ENCODE measurements at regions not wholly inside any gene's neighbourhood (a gene's known extent, or its start where the extent isn't known, plus 50 kb on each side); places are given as distances from the start of the nearest gene placed in this dataset.
"Not testable (repeated sequence)": the region's sequence is repeated elsewhere in the genome, so short reads cannot be mapped to it uniquely, and the experiment has no call there.

DNA sequence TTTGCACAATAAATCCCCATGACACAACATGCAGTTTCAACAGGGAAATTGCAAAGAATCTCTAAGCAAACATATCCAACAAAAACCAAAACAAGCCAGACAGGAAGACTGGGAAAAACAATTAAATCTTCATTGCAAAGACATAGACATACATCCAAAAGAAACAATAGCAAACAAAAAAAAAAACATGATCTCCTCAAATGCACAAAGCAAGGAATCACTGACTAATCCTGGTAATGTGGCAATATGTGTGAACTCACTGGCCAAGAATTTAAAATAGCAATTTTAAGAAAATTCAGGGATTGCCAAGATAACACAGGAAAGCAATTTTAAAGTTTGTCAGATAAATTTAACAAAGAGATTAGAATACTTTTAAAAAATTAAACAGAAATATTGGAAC is 520.1 kb upstream of the SMC2 start:
- DNase-seq (ENCODE audit: low read depth) (peak; percentile 76), FAIRE-seq (no peak)
- H3K27me3 ChIP-seq (ENCODE audit: control insufficient read depth, insufficient read depth, low read length), result no peaks in the 10 kb centered on the region
- H3K4me3 ChIP-seq (ENCODE audit: low read depth, low read length), result no peak overlapping the region
- no peaks in the 10 kb centered on the region for H3K36me3 ChIP-seq (ENCODE audit: control insufficient read depth, insufficient read depth, low read length)
- TF ChIP-seq, protein P1, sequence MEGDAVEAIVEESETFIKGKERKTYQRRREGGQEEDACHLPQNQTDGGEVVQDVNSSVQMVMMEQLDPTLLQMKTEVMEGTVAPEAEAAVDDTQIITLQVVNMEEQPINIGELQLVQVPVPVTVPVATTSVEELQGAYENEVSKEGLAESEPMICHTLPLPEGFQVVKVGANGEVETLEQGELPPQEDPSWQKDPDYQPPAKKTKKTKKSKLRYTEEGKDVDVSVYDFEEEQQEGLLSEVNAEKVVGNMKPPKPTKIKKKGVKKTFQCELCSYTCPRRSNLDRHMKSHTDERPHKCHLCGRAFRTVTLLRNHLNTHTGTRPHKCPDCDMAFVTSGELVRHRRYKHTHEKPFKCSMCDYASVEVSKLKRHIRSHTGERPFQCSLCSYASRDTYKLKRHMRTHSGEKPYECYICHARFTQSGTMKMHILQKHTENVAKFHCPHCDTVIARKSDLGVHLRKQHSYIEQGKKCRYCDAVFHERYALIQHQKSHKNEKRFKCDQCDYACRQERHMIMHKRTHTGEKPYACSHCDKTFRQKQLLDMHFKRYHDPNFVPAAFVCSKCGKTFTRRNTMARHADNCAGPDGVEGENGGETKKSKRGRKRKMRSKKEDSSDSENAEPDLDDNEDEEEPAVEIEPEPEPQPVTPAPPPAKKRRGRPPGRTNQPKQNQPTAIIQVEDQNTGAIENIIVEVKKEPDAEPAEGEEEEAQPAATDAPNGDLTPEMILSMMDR (IDR thresholded peaks at IDR 0.05; ENCODE audit: insufficient read depth, low read length, severe bottlenecking), result no peak

DNA sequence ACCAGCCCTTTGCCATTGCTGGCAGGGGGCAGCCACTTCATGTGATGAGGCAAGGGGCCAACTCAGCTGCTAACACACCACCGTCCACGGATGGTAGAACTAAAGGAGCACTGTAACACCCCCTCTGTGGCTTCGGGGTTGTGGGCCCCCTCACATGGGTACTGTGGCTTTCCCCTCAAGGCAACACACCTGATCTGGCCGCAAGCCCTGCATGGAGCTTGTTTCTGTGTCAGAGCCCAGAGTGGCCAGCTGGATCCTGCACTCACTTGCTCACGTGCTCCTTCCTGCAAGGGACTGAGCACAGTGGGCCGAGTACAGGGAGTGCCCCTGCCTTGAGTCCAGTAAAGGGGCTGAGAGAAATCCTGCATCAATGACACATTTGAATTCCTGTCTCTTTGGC is 507.4 kb upstream of the SMC2 start:
- H3K4me3 ChIP-seq (ENCODE audit: low read depth, low read length), result no peak overlapping the region
- no peaks in the 10 kb centered on the region for H3K36me3 ChIP-seq (ENCODE audit: control insufficient read depth, insufficient read depth, low read length)
- TF ChIP-seq, protein P1 (IDR thresholded peaks at IDR 0.05; ENCODE audit: insufficient read depth, low read length, severe bottlenecking), result no peak
- DNase-seq (ENCODE audit: low read depth) (no peak), FAIRE-seq (no peak)
- no peaks in the 10 kb centered on the region for H3K27me3 ChIP-seq (ENCODE audit: control insufficient read depth, insufficient read depth, low read length)

DNA sequence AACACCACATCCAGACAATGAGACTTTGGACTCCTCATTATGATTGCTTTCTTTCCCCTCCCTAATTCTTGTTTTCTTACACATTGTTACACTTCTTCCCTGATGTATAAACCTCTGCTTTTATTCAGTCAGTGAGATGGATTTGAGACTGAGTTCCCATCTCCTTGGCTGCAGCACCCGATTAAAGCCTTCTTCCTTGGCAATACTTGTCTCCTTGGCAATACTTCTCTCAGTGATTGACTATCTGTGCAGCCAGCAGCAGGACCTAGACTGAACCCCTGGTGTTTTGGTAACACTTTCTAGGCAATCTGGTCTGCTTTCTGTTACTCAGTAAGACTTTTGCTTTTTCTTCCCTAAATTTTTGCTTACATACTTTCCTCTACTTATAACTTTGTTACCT is 492.8 kb upstream of the SMC2 start:
- H3K36me3 ChIP-seq (ENCODE audit: control insufficient read depth, insufficient read depth, low read length), result no peaks in the 10 kb centered on the region
- FAIRE-seq, result no peak
- H3K27me3 ChIP-seq (ENCODE audit: control insufficient read depth, insufficient read depth, low read length), result no peaks in the 10 kb centered on the region

DNA sequence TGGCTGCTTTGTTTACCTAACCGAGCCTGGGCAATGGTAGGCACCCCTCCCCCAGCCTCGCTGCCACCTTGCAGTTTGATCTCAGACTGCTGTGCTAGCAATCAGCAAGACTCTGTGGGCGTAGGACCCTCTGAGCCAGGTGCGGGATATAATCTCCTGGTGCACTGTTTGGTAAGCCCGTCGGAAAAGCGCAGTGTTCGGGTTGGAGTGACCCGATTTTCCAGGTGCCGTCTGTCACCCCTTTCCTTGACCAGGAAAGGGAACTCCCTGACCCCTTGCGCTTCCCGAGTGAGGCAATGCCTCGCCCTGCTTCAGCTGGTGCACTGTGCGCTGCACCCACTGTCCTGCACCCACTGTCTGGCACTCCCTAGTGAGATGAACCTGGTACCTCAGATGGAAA is 482.2 kb upstream of the SMC2 start:
- FAIRE-seq; DNase-seq (ENCODE audit: low read depth); H3K27me3 ChIP-seq (ENCODE audit: control insufficient read depth, insufficient read depth, low read length); H3K36me3 ChIP-seq (ENCODE audit: control insufficient read depth, insufficient read depth, low read length); H3K4me3 ChIP-seq (ENCODE audit: low read depth, low read length): not testable (repeated sequence)

More for the DNA sequence above, 492.8 kb upstream of the SMC2 start:
- TF ChIP-seq, protein P1 (IDR thresholded peaks at IDR 0.05; ENCODE audit: insufficient read depth, low read length, severe bottlenecking), result no peak
- no peak for DNase-seq (ENCODE audit: low read depth)
- no peak overlapping the region for H3K4me3 ChIP-seq (ENCODE audit: low read depth, low read length)

DNA sequence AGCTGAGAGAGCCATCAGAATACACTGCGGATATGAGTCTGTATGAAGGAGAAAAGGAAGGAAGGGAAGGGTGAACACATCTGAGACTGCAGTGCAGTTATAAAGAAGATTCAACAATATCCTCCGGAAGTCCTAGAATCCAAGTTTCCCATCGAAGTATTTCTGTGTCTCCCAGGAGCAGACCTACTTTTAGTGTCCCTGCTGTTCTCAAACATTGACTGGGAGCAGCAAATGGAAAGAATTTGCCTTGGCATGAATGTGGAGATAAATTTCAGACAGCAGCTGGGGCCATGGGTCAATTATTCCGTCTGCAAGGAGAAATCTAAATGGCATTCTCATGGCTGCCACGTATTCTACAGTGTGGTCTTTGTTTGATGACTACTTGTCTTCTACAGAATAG is 478.1 kb upstream of the SMC2 start:
- DNase-seq (ENCODE audit: low read depth) (no peak), FAIRE-seq (no peak)
- Histone ChIP-seq H3K27me3 (ENCODE audit: control insufficient read depth, insufficient read depth, low read length) (no peaks in the 10 kb centered on the region), H3K4me3 (ENCODE audit: low read depth, low read length) (no peak overlapping the region), H3K36me3 (ENCODE audit: control insufficient read depth, insufficient read depth, low read length) (no peaks in the 10 kb centered on the region)
- TF ChIP-seq, protein P1 (IDR thresholded peaks at IDR 0.05; ENCODE audit: insufficient read depth, low read length, severe bottlenecking), result no peak

DNA sequence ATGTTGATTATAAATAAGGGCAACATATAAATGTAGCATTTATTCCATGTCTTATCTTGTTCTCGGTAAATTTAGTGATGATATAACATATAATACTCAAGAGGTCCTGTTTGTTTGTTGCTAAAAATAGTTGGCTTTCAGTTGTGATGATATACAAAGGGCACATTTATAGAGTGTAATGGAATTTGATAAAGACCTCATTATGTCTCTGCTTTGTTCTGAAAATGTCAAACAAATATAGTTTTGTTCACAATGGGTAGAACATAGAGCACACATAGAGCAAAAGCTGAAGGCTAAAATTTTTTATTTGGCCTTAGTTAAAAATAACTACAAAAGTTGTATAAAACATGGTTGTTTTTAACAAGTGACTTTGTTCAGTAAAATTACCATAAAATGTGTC is 477.1 kb upstream of the SMC2 start:
- FAIRE-seq (no peak), DNase-seq (ENCODE audit: low read depth) (no peak)
- H3K27me3 ChIP-seq (ENCODE audit: control insufficient read depth, insufficient read depth, low read length), result no peaks in the 10 kb centered on the region
- TF ChIP-seq, protein P1 (IDR thresholded peaks at IDR 0.05; ENCODE audit: insufficient read depth, low read length, severe bottlenecking), result no peak
- H3K36me3 ChIP-seq (ENCODE audit: control insufficient read depth, insufficient read depth, low read length), result no peaks in the 10 kb centered on the region
- H3K4me3 ChIP-seq (ENCODE audit: low read depth, low read length), result no peak overlapping the region

Measured in bronchial epithelial cell (primary cell).